PC-3 (cell line): ENCODE measurements at regions not wholly inside any gene's neighbourhood (a gene's known extent, or its start where the extent isn't known, plus 50 kb on each side); places are given as distances from the start of the nearest gene placed in this dataset.

ENCODE experiments used
- ATAC-seq: fragments of 200-7000 bp; cut with Tn5 transposase; 2 replicates; pipeline ENCODE4 v1.9.1; 2020; ENCODE audit warnings: mild to moderate bottlenecking, moderate library complexity
- BruUV-seq: library from RNA; stranded (reverse); fragments of 400-500 nt; replicated peaks from 2 replicates; lab custom pipeline; 2021; lab: Mats Ljungman, UMichigan
- CTCF ChIA-PET: fragments of 300-600 bp; sonication (Branson Sonifier 250); formaldehyde crosslinking; loops from one replicate; lab custom pipeline; 2022; ENCODE audit warnings: antibody characterized with exemption; lab: Charles Lee
- POLR2A ChIA-PET: fragments of 300-600 bp; sonication (Branson Sonifier 250); formaldehyde crosslinking; loops from one replicate; lab custom pipeline; 2022; ENCODE audit warnings: antibody characterized with exemption; ENCODE audit not compliant: unreplicated experiment; lab: Charles Lee
- DNase-seq: peaks from one replicate; pipeline ENCODE4 v3.0.0-alpha.2; 2015
- H2AFZ ChIP-seq: fragments of 300-600 bp; sonication (generic); 2 replicates; pipeline ENCODE4 v1.6.0; 2016; ENCODE audit warnings: antibody characterized with exemption, low read length
- H3F3A ChIP-seq: fragments of 300-600 bp; sonication (generic); one replicate; pipeline ENCODE4 v1.6.0; 2017; ENCODE audit warnings: antibody characterized with exemption, low read length, control low read depth, mild to moderate bottlenecking; ENCODE audit not compliant: unreplicated experiment
- H3K27ac ChIP-seq: fragments of 300-600 bp; sonication (generic); 2 replicates; pipeline ENCODE4 v1.5.1; 2016; ENCODE audit warnings: mild to moderate bottlenecking, low read length
- H3K27me3 ChIP-seq: fragments of 300-600 bp; sonication (generic); 2 replicates; pipeline ENCODE4 v1.6.1; 2016; ENCODE audit warnings: low read length, mixed read lengths
- H3K36me3 ChIP-seq: fragments of 300-600 bp; sonication (generic); 2 replicates; pipeline ENCODE4 v1.6.1; 2016; ENCODE audit warnings: low read depth, mixed run types, low read length, mixed read lengths
- H3K4me1 ChIP-seq: fragments of 300-600 bp; sonication (generic); 2 replicates; pipeline ENCODE4 v1.5.1; 2016; ENCODE audit warnings: low read length; ENCODE audit not compliant: insufficient read depth
- H3K4me2 ChIP-seq: fragments of 300-600 bp; sonication (generic); 2 replicates; pipeline ENCODE4 v1.6.0; 2016; ENCODE audit warnings: low read length
- H3K4me3 ChIP-seq: fragments of 300-600 bp; sonication (generic); 2 replicates; pipeline ENCODE4 v1.5.1; 2016; ENCODE audit warnings: mild to moderate bottlenecking, low read length, mixed read lengths
- H3K79me2 ChIP-seq: fragments of 300-600 bp; sonication (generic); 2 replicates; pipeline ENCODE4 v1.6.1; 2017; ENCODE audit warnings: low read length, mixed read lengths
- H3K9ac ChIP-seq: fragments of 300-600 bp; sonication (generic); 2 replicates; pipeline ENCODE4 v1.6.0; 2016; ENCODE audit warnings: mild to moderate bottlenecking, low read length
- H3K9me2 ChIP-seq: fragments of 300-600 bp; sonication (generic); replicated peaks from 2 replicates; pipeline ENCODE4 v1.6.1; 2016; ENCODE audit warnings: mixed run types, low read length, mixed read lengths
- H3K9me3 ChIP-seq: fragments of 300-600 bp; sonication (generic); 2 replicates; pipeline ENCODE4 v1.6.1; 2016; ENCODE audit warnings: low read length, mixed read lengths
- H4K20me1 ChIP-seq: fragments of 300-600 bp; sonication (generic); 2 replicates; pipeline ENCODE4 v1.6.1; 2016; ENCODE audit warnings: low read length, mixed read lengths
- EZH2 ChIP-seq: fragments of 300-600 bp; sonication (generic); IDR thresholded peaks from one replicate; pipeline ENCODE4 v1.6.1; 2017; ENCODE audit warnings: antibody characterized with exemption, mild to moderate bottlenecking, low read length; ENCODE audit not compliant: unreplicated experiment
- EZH2phosphoT487 ChIP-seq: fragments of 300-600 bp; sonication (generic); IDR thresholded peaks from 2 replicates; pipeline ENCODE4 v1.6.1; 2018; ENCODE audit warnings: mild to moderate bottlenecking, antibody characterized with exemption, low read length, borderline replicate concordance
- intact Hi-C: fragments of 100-400 bp; cut with micrococcal nuclease; formaldehyde crosslinking; loops from 2 replicates; pipeline ENCODE4 v1.9.0; 2023
- TF ChIP-seq, protein P1 (sequence below): fragments of 300-600 bp; sonication (generic); conservative IDR thresholded peaks from 2 replicates; pipeline ENCODE4 v1.5.1; 2017; ENCODE audit warnings: antibody characterized with exemption, low read depth, mild to moderate bottlenecking, low read length

DNA sequence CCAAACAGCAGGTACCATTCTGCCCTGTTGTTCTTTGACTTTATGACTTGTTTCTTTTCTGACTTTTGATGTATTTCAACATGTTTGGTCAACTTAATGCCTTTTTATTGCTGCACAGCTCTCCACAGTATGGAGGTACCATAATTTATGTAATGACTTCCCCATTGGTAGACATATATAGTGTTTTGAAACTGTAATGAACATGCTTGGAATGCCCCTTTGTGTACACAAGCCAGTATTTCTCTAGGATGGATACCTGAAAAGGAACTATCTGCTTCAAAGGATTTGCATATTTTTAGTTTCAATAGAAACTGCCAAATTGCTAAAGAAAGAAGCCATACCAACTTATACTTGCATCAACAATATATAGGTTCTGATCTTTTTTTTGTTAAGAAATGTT is 66.1 kb downstream of the NOG start:
- CTCF ChIA-PET, result no interaction called here
- Histone ChIP-seq H3K4me1 (peaks cover 16% of the 10 kb centered on the region), H3K79me2 (no peaks in the 10 kb centered on the region), H3K4me3 (no peak overlapping the region), H3K36me3 (no peaks in the 10 kb centered on the region), H3K9ac (no peak overlapping the region), H3K9me2 (no peaks in the 10 kb centered on the region), H2AFZ (no peak overlapping the region), H3K27me3 (no peaks in the 10 kb centered on the region), H4K20me1 (no peaks in the 10 kb centered on the region), H3K9me3 (no peaks in the 10 kb centered on the region), H3K27ac (no peak overlapping the region), H3K4me2 (no peak overlapping the region), H3F3A (no peaks in the 10 kb centered on the region)
- no peak for TF ChIP-seq EZH2
- TF ChIP-seq, protein P1, sequence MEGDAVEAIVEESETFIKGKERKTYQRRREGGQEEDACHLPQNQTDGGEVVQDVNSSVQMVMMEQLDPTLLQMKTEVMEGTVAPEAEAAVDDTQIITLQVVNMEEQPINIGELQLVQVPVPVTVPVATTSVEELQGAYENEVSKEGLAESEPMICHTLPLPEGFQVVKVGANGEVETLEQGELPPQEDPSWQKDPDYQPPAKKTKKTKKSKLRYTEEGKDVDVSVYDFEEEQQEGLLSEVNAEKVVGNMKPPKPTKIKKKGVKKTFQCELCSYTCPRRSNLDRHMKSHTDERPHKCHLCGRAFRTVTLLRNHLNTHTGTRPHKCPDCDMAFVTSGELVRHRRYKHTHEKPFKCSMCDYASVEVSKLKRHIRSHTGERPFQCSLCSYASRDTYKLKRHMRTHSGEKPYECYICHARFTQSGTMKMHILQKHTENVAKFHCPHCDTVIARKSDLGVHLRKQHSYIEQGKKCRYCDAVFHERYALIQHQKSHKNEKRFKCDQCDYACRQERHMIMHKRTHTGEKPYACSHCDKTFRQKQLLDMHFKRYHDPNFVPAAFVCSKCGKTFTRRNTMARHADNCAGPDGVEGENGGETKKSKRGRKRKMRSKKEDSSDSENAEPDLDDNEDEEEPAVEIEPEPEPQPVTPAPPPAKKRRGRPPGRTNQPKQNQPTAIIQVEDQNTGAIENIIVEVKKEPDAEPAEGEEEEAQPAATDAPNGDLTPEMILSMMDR, result no peak
- no peak for DNase-seq
- no TSS peak for BruUV-seq
- POLR2A ChIA-PET, result no interaction called here
- no peak for ATAC-seq
- intact Hi-C loops, result no loop called here

DNA sequence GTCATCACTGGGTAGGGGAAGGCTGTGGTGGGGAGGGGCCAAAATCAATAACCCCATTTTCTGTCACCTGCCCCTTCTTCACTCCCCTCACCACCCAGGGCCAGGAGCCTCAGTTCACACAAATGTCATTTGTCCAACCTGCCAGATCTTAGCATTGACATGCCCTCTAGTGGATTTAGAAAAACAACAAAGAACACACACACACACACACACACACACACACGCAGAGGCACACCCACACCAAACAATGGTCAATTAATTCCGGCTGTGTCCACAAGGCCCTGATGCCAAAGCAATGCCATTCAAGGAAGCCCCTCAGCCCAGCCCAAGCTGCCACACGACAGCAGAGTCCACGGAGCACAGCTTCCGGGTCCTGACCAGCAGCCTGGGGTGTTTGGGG is 68.4 kb downstream of the NOG start:
- H2AFZ ChIP-seq, result no peak overlapping the region
- H3K4me3 ChIP-seq, result no peak overlapping the region
- H3K27me3 ChIP-seq, result no peaks in the 10 kb centered on the region
- H3K27ac ChIP-seq, result no peak overlapping the region
- peaks cover 16% of the 10 kb centered on the region for H3K4me1 ChIP-seq
- DNase-seq (no peak), ATAC-seq (no peak)
- no peaks in the 10 kb centered on the region for H3K9me3 ChIP-seq
- no peak for TF ChIP-seq EZH2phosphoT487
- TF ChIP-seq, protein P1, result peak; percentile 40
- no peak for TF ChIP-seq EZH2
- H3K9ac ChIP-seq, result no peak overlapping the region
- H3K9me2 ChIP-seq, result no peaks in the 10 kb centered on the region
- ChIA-PET POLR2A (no interaction called here), CTCF (no interaction called here)
- no TSS peak for BruUV-seq
- intact Hi-C loops, result no loop called here
- H3F3A ChIP-seq, result no peaks in the 10 kb centered on the region
- H3K79me2 ChIP-seq, result no peaks in the 10 kb centered on the region
- no peaks in the 10 kb centered on the region for H4K20me1 ChIP-seq
- no peak overlapping the region for H3K4me2 ChIP-seq
- H3K36me3 ChIP-seq, result no peaks in the 10 kb centered on the region

DNA sequence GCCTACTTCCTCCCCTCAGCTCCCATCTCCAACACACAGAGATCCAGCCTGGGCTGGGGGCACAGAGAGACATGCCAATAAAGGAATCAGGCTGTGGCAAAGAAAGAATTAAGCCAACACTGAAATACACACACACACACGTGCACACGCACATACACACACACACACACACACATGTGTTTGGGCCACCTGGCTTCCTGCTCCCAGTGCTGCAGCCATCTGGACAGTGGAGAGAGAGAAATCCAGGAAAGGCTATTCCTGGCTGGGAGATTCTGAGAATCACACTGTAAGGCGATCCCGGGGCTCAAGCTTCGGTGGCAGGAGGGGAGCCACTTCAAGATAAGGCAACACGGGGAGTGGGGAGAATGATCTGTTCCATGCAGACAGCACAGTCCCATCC is 72.4 kb downstream of the NOG start:
- Histone ChIP-seq H3F3A (no peaks in the 10 kb centered on the region), H3K79me2 (no peaks in the 10 kb centered on the region), H4K20me1 (no peaks in the 10 kb centered on the region), H2AFZ (no peak overlapping the region), H3K9ac (no peak overlapping the region), H3K4me2 (no peak overlapping the region), H3K4me1 (no peaks in the 10 kb centered on the region), H3K4me3 (no peak overlapping the region), H3K9me2 (no peaks in the 10 kb centered on the region), H3K36me3 (no peaks in the 10 kb centered on the region), H3K9me3 (no peaks in the 10 kb centered on the region), H3K27me3 (no peaks in the 10 kb centered on the region), H3K27ac (no peak overlapping the region)
- DNase-seq, result no peak
- ChIA-PET CTCF (no interaction called here), POLR2A (no interaction called here)
- intact Hi-C loops, result no loop called here
- no peak for ATAC-seq
- TF ChIP-seq, protein P1, result no peak
- no peak for TF ChIP-seq EZH2
- no peak for TF ChIP-seq EZH2phosphoT487
- BruUV-seq, result no TSS peak
